HUES48 (cell line): ENCODE measurements at regions not wholly inside any gene's neighbourhood (a gene's known extent, or its start where the extent isn't known, plus 50 kb on each side); places are given as distances from the start of the nearest gene placed in this dataset.

ENCODE experiments used
- H3K27ac ChIP-seq: one replicate; pipeline ENCODE4 v1.7.0; 2013; ENCODE audit warnings: low read depth, low read length, inconsistent platforms
- H3K27me3 ChIP-seq: 2 replicates; pipeline ENCODE4 v1.6.1; 2013; ENCODE audit warnings: mild to moderate bottlenecking, low read length; ENCODE audit not compliant: control insufficient read depth, insufficient read depth
- H3K36me3 ChIP-seq: 2 replicates; pipeline ENCODE4 v1.6.1; 2013; ENCODE audit warnings: low read length; ENCODE audit not compliant: control insufficient read depth, insufficient read depth
- H3K4me1 ChIP-seq: 2 replicates; pipeline ENCODE4 v1.6.1; 2013; ENCODE audit warnings: mild to moderate bottlenecking, low read length; ENCODE audit not compliant: control insufficient read depth, insufficient read depth
- H3K4me3 ChIP-seq: 2 replicates; pipeline ENCODE4 v1.5.1; 2013; ENCODE audit warnings: mild to moderate bottlenecking, low read depth, low read length
- H3K9ac ChIP-seq: 2 replicates; pipeline ENCODE4 v1.6.1; 2013; ENCODE audit warnings: mild to moderate bottlenecking, low read depth, low read length, moderate library complexity
- H3K9me3 ChIP-seq: 2 replicates; pipeline ENCODE4 v1.6.1; 2013; ENCODE audit warnings: low read length; ENCODE audit not compliant: control insufficient read depth, insufficient read depth

DNA sequence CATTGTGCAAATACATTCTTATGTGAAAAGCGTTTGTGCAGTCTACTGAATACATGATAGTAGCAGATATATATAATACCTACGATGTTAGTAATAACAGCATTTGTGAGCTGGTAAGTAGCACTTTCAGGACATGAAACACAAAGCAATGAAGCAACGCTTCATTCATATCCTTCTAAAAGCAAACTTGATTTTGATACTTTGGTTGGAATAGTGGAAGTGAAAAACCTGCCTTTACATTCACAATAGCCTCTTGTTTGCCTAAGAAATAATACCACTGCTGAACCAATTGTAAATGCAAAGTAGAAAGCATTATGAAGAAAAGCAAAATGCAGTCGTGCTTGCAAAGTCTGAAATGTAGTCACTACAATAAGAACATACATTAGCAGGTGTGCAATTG is 926.3 kb downstream of the FSTL5 start:
- H3K36me3 ChIP-seq, result no peaks in the 10 kb centered on the region
- H3K9me3 ChIP-seq, result no peaks in the 10 kb centered on the region
- no peak overlapping the region for H3K27ac ChIP-seq
- no peak overlapping the region for H3K9ac ChIP-seq
- H3K4me1 ChIP-seq, result peaks cover 5% of the 10 kb centered on the region; the same call in 1 of the 2 replicates
- no peak overlapping the region for H3K4me3 ChIP-seq
- no peaks in the 10 kb centered on the region for H3K27me3 ChIP-seq

DNA sequence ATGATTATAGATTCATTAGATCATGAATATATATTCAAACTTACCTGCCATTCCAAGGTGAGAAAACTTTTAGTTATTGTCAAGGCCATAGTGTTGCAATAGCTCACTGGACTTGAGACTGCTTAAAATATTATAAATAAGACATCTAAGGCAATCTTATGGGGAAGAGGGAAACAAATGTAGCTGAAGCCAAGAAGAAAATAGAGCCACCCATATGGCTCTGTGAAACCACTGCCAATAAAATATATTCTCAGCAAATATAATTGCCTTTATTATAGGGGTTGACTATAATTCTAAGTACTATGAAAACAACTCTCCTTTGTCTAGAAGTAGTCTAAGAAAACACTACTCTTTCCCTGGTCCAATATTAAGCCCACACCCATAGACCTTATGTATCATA is 938.5 kb downstream of the FSTL5 start:
- no peak overlapping the region for H3K4me3 ChIP-seq
- H3K27me3 ChIP-seq, result no peaks in the 10 kb centered on the region

DNA sequence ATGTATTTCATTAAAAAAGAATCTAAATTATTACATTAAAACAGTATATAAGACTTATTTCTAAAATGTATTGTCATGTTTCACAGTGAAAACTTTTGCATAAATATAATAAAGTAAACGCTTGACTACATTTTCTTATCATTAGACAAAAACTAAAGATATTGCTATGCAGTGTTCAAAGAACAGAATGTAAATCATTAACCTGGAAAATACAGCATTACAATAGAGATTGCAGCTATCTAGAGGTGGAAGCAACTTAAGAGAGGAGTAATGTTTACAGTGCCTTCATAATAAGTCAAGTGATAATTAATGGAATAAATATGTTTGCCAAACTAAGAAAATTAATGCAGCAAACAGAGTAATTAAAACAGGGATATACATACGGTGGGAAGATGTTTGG is 940.9 kb downstream of the FSTL5 start:
- no peak overlapping the region for H3K27ac ChIP-seq
- H3K27me3 ChIP-seq, result no peaks in the 10 kb centered on the region
- peaks cover 17% of the 10 kb centered on the region for H3K9me3 ChIP-seq
- H3K4me1 ChIP-seq, result no peaks in the 10 kb centered on the region
- H3K9ac ChIP-seq, result no peak overlapping the region
- H3K36me3 ChIP-seq, result no peaks in the 10 kb centered on the region
- no peak overlapping the region for H3K4me3 ChIP-seq

More for the DNA sequence above, 938.5 kb downstream of the FSTL5 start:
- Histone ChIP-seq H3K36me3 (no peaks in the 10 kb centered on the region), H3K4me1 (no peaks in the 10 kb centered on the region), H3K9ac (no peak overlapping the region), H3K27ac (no peak overlapping the region), H3K9me3 (peaks cover 18% of the 10 kb centered on the region)

DNA sequence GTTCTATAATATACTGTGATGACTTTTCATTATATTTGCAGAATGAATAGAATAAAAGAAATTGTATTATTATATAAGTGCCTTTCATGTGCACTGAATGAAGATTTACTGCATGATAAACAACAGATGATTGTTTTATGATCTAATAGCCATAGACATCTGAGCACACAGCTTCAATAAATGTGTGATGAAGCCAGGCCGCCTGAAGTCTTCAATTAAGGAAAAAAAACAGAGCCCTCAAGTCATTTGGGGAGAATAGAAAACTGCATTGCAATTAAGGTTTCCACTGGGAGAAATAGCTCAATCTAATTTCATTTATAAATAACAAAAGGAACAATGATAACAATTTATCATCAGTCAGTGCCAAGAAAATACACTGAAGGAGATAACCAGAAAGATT is 955.2 kb downstream of the FSTL5 start:
- Histone ChIP-seq H3K36me3 (no peaks in the 10 kb centered on the region), H3K4me3 (no peak overlapping the region), H3K4me1 (no peaks in the 10 kb centered on the region), H3K9me3 (no peaks in the 10 kb centered on the region), H3K9ac (no peak overlapping the region), H3K27me3 (no peaks in the 10 kb centered on the region), H3K27ac (no peak overlapping the region)

DNA sequence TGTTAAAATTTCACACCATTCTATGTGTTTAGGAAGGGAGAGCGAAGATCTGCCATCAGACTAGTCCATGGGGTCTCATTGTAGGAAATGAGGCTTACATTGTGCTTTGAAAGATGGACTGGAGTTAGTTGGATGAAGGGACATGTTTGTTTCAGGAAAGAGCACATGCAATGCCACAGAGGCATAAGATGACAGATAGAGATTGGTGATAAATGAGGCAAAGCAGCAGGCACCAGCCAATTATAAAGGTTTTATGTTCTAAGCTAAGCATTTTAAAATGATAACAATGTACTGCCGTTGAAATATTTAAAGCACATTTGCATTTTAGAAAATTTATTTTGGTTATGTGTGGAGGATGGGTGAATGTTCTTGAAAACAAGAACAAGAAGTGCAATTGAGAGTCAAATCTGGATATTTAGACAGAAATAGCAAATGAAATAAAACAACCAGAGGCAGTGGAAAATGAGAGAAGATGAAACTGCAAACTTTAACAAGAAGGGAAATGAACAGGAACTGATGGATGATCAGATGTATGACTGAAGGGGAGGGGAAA is 957.2 kb downstream of the FSTL5 start:
- Histone ChIP-seq H3K27ac (no peak overlapping the region), H3K9me3 (no peaks in the 10 kb centered on the region), H3K9ac (no peak overlapping the region), H3K4me3 (no peak overlapping the region), H3K27me3 (no peaks in the 10 kb centered on the region), H3K4me1 (0 out of 2 replicates have a peak, but pooled peaks cover 3% of the 10 kb centered on the region), H3K36me3 (no peaks in the 10 kb centered on the region)

DNA sequence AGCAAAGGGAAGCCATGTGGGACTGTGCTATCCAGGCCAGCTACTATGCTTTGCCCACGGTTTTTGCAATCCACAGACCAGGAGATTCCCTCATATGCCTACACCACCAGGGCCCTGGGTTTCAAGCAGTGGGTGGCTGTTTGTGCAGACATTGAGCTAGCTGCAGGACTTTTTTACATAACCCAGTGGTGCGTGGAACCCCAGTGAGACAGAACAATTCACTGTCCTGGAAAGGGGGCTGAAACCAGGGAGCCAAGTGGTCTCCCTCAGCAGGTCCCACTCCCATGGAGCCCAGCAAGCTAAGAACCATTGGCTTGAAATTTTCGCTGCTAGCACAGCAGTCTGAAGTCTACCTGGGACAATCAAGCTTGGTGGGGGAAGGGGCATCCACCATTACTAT is 959.9 kb downstream of the FSTL5 start:
- no peaks in the 10 kb centered on the region for H3K36me3 ChIP-seq
- no peaks in the 10 kb centered on the region for H3K27me3 ChIP-seq
- peaks cover 7% of the 10 kb centered on the region; the same call in 1 of the 2 replicates for H3K4me1 ChIP-seq
- H3K4me3 ChIP-seq, result no peak overlapping the region
- H3K9ac ChIP-seq, result no peak overlapping the region
- no peaks in the 10 kb centered on the region for H3K9me3 ChIP-seq
- H3K27ac ChIP-seq, result no peak overlapping the region

DNA sequence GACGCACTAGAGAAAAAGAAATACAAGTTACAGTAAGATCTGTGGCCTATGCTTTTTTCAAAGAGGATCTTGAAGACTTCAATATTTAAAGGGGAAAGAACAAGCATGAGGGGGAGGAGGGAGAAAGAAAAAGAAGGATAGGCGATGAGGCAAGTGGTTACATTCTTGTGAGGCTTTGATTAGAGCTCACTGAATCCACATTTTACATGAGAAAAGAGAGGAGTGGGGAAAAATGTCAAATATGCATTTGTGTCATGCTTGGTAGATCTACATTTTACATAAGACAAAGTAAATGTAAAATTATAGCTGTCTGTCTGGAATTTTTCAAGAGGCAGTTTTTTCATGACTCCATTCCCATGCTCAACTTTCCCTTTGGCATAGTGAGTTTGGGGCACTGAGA is 965.9 kb downstream of the FSTL5 start:
- no peaks in the 10 kb centered on the region for H3K9me3 ChIP-seq
- H3K27me3 ChIP-seq, result no peaks in the 10 kb centered on the region
- peaks cover 36% of the 10 kb centered on the region for H3K4me1 ChIP-seq
- peak overlapping the region; percentile 31; the same call in 1 of the 2 replicates for H3K4me3 ChIP-seq
- H3K27ac ChIP-seq, result peak overlapping the region; percentile 81
- H3K9ac ChIP-seq, result peak overlapping the region; percentile 42; the same call in 1 of the 2 replicates
- H3K36me3 ChIP-seq, result no peaks in the 10 kb centered on the region

DNA sequence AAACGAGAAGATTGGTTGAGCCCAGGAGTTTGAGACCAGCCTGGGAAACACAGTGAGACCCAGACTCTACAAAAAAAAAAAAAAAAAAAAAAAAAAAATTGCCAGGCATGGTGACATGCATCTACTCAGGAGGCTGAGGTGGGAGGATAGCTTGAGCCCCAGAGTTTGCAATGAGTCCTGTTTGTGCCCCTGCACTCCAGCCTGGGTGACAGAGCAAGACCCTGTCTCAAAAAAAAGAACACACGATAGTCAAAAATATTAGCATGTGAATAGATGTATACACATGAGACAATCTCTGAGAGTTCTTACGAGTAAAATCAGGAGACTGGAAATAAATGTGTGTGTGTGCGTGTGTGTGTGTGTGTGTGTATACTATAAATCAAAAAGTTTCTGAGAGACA is 966.3 kb downstream of the FSTL5 start:
- Histone ChIP-seq H3K27me3 (no peaks in the 10 kb centered on the region), H3K4me1 (peaks cover 35% of the 10 kb centered on the region), H3K9me3 (no peaks in the 10 kb centered on the region), H3K9ac (peak overlapping the region; percentile 2; the same call in 1 of the 2 replicates), H3K36me3 (no peaks in the 10 kb centered on the region), H3K4me3 (no peak overlapping the region), H3K27ac (peak overlapping the region; percentile 70)

DNA sequence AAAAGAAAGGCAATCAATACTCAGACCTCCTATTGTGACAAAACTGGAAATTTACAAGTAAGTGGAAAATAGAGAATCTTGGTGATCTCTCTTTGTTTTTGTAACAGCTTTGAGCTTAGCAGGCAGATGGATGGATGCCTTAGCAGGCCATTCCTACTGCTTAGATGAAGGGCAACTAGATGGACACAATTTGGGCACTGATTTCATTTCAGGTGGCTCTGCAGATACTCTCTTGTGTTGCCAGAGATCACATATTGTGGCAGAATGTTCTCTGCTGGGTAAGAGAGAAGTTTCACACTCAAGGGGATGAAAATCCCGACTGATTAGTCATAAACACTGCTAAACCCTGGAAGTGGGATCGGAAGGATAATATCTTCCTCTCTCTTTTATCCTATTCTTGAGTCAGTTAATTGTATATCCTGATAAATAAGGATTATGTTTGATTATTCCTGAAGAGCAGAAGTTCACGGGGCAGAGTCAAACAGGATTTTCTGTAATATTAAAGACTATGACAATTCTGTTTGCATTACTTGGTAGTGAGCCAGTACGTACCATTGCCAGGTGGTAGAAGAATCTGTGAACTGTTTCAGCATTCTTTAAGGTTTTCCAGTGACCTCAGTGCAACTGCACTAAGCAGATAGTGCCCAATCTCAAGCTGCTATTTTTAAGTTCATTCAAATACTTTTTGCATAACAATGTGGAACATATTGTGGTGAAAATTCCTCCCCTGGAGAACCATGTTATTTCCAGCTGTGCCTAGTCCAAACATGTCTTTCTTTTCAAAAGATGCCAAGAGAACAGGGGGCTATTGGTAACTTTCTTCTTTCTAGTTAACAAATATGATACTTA is 974.3 kb downstream of the FSTL5 start:
- Histone ChIP-seq H3K27me3 (no peaks in the 10 kb centered on the region), H3K9ac (no peak overlapping the region; the same call in 1 of the 2 replicates), H3K36me3 (no peaks in the 10 kb centered on the region), H3K4me1 (peaks cover 35% of the 10 kb centered on the region), H3K9me3 (no peaks in the 10 kb centered on the region), H3K4me3 (no peak overlapping the region), H3K27ac (peak overlapping the region; percentile 32)

DNA sequence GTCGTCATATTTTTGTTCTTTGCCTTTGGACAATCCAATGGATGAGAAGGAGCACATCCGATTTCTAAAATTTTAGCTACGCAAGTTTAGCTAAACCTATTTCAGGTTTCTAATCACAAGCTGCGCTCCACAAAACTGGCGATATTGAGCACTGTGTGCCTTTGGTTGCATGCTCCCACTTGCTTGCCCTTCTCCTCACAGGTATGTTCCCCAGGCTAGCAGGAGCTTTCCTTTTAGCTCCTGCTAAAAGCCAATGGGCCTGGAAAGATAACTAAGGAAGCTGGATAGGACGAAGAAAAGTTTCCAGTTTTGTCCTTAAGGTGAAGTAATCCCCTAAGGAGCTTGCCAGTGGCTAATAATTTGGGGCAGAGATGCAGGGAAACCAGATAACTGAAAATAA is 975.2 kb downstream of the FSTL5 start:
- H3K9ac ChIP-seq, result no peak overlapping the region
- no peak overlapping the region for H3K4me3 ChIP-seq
- no peaks in the 10 kb centered on the region for H3K9me3 ChIP-seq
- H3K27ac ChIP-seq, result no peak overlapping the region
- peaks cover 38% of the 10 kb centered on the region for H3K4me1 ChIP-seq
- no peaks in the 10 kb centered on the region for H3K27me3 ChIP-seq
- no peaks in the 10 kb centered on the region for H3K36me3 ChIP-seq

DNA sequence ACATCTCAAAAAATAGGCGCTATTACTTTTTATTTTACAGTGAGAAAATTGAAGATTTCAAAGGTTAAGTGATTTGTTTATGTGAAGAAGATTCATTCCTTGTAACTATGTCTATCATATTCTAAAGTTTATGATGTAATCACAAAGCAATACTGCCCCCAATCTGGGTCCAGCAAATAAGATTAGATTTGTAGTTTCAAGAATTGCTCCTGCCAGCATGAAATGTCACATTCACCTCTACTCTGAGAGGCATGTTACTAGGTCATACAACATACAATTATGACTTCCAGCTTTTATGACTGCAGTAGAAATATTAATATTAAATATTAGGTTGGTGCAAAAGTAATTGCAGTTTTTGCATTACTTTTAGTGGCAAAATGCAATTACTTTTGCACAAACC is 976.2 kb downstream of the FSTL5 start:
- H3K9me3 ChIP-seq, result no peaks in the 10 kb centered on the region
- no peak overlapping the region for H3K27ac ChIP-seq
- H3K4me3 ChIP-seq, result no peak overlapping the region
- no peaks in the 10 kb centered on the region for H3K27me3 ChIP-seq
- H3K9ac ChIP-seq, result no peak overlapping the region
- H3K36me3 ChIP-seq, result no peaks in the 10 kb centered on the region
- H3K4me1 ChIP-seq, result peaks cover 38% of the 10 kb centered on the region
